ENCODE measurements at regions not wholly inside any gene's neighbourhood (a gene's known extent, or its start where the extent isn't known, plus 50 kb on each side); places are given as distances from the start of the nearest gene placed in this dataset.

DNA sequence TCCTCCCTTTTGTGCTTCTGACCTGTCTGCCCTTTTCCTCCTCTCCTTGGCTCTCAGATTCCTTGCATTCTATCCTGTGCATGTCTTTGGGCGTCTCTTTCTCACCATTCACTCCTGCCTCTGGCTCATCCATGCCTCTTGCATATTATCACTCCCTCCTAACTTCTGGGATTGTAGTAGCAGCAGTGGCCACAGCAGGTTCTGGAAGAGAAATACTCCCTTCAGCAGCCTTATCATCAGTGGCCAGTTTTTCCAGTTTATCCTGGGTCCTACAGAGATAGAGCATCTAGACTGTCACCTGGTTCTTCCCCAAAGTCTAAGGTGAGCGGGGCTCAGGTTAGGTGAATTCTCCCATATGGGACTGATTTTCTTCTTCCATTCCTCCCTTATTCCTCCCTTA lies 354.0 kb upstream of the CCL2 start:
- ChIA-PET POLR2A (no interaction called here), CTCF (no interaction called here)
- H3K9me3 ChIP-seq = no peaks in the 10 kb centered on the region
- no peak for DNase-seq
- Mint-ChIP-seq H3K4me1 (ENCODE audit: low read depth, unreplicated experiment) (no peaks in the 10 kb centered on the region), H3K27me3 (ENCODE audit: insufficient read depth, unreplicated experiment) (peaks cover 20% of the 10 kb centered on the region), H3K4me3 (ENCODE audit: unreplicated experiment) (no peak overlapping the region), H3K27ac (ENCODE audit: unreplicated experiment) (no peak overlapping the region), H3K9me3 (ENCODE audit: unreplicated experiment) (no peaks in the 10 kb centered on the region), H3K36me3 (ENCODE audit: insufficient read depth, unreplicated experiment) (peaks cover 5% of the 10 kb centered on the region)
- intact Hi-C loops (cut with micrococcal nuclease; ENCODE audit: unreplicated experiment) = no loop called here
- H3K4me1 ChIP-seq = no peaks in the 10 kb centered on the region
- no peak overlapping the region for H3K4me3 ChIP-seq (ENCODE audit: low read depth, low read length)
- no peak for TF ChIP-seq CTCF (IDR thresholded peaks at IDR 0.05; ENCODE audit: insufficient read depth in 1 of 2, low read depth in 1 of 2, low read length in 1 of 2, severe bottlenecking in 1 of 2, unreplicated experiment in 1 of 2)
- no peaks in the 10 kb centered on the region for H3K27me3 ChIP-seq (replicated peaks; ENCODE audit: control insufficient read depth, insufficient read depth, low read length)
- BruUV-seq (replicated peaks) = no TSS peak
- H3K36me3 ChIP-seq (ENCODE audit: control insufficient read depth, insufficient read depth, low read length) = no peaks in the 10 kb centered on the region

GRCh38 chr17:33902901-33903449 lies 352.1 kb upstream of the CCL2 start:
- BruUV-seq (replicated peaks) = no TSS peak
- TF ChIP-seq CTCF (IDR thresholded peaks at IDR 0.05; ENCODE audit: insufficient read depth in 1 of 2, low read depth in 1 of 2, low read length in 1 of 2, severe bottlenecking in 1 of 2, unreplicated experiment in 1 of 2) = no peak
- Histone ChIP-seq H3K4me1 (no peaks in the 10 kb centered on the region), H3K27me3 (replicated peaks; ENCODE audit: control insufficient read depth, insufficient read depth, low read length) (no peaks in the 10 kb centered on the region), H3K4me3 (ENCODE audit: low read depth, low read length) (no peak overlapping the region), H3K36me3 (ENCODE audit: control insufficient read depth, insufficient read depth, low read length) (no peaks in the 10 kb centered on the region), H3K9me3 (no peaks in the 10 kb centered on the region)
- Mint-ChIP-seq H3K27me3 (ENCODE audit: insufficient read depth, unreplicated experiment) (peaks cover 21% of the 10 kb centered on the region), H3K4me3 (ENCODE audit: unreplicated experiment) (no peak overlapping the region), H3K27ac (ENCODE audit: unreplicated experiment) (no peak overlapping the region), H3K4me1 (ENCODE audit: low read depth, unreplicated experiment) (no peaks in the 10 kb centered on the region), H3K36me3 (ENCODE audit: insufficient read depth, unreplicated experiment) (peaks cover 5% of the 10 kb centered on the region), H3K9me3 (ENCODE audit: unreplicated experiment) (no peaks in the 10 kb centered on the region)
- ChIA-PET CTCF (no interaction called here), POLR2A (no interaction called here)
- intact Hi-C loops (cut with micrococcal nuclease; ENCODE audit: unreplicated experiment) = no loop called here
- DNase-seq = no peak

GRCh38 chr17:33904476-33904875 lies 350.6 kb upstream of the CCL2 start:
- no peaks in the 10 kb centered on the region for H3K9me3 Mint-ChIP-seq (ENCODE audit: unreplicated experiment)
- TF ChIP-seq CTCF (IDR thresholded peaks at IDR 0.05; ENCODE audit: insufficient read depth in 1 of 2, low read depth in 1 of 2, low read length in 1 of 2, severe bottlenecking in 1 of 2, unreplicated experiment in 1 of 2) = no peak
- POLR2A ChIA-PET = no interaction called here
- no peak overlapping the region for H3K4me3 Mint-ChIP-seq (ENCODE audit: unreplicated experiment)
- CTCF ChIA-PET = no interaction called here
- no peaks in the 10 kb centered on the region for H3K4me1 Mint-ChIP-seq (ENCODE audit: low read depth, unreplicated experiment)
- H3K4me3 ChIP-seq (ENCODE audit: low read depth, low read length) = no peak overlapping the region
- intact Hi-C loops (cut with micrococcal nuclease; ENCODE audit: unreplicated experiment) = no loop called here
- peaks cover 20% of the 10 kb centered on the region for H3K27me3 Mint-ChIP-seq (ENCODE audit: insufficient read depth, unreplicated experiment)
- BruUV-seq (replicated peaks) = no TSS peak
- no peaks in the 10 kb centered on the region for H3K4me1 ChIP-seq
- H3K36me3 ChIP-seq (ENCODE audit: control insufficient read depth, insufficient read depth, low read length) = no peaks in the 10 kb centered on the region
- H3K27ac Mint-ChIP-seq (ENCODE audit: unreplicated experiment) = no peak overlapping the region
- no peaks in the 10 kb centered on the region for H3K27me3 ChIP-seq (replicated peaks; ENCODE audit: control insufficient read depth, insufficient read depth, low read length)
- peaks cover 5% of the 10 kb centered on the region for H3K36me3 Mint-ChIP-seq (ENCODE audit: insufficient read depth, unreplicated experiment)
- H3K9me3 ChIP-seq = no peaks in the 10 kb centered on the region
- DNase-seq = no peak
